GM23338 (cell line): ENCODE measurements at regions not wholly inside any gene's neighbourhood (a gene's known extent, or its start where the extent isn't known, plus 50 kb on each side); places are given as distances from the start of the nearest gene placed in this dataset.

ENCODE experiments used
- ATAC-seq: fragments of 200-7000 bp; cut with Tn5 transposase; 3 replicates; pipeline ENCODE4 v1.9.1; 2020
- DNase-seq: peaks from one replicate; pipeline ENCODE4 v3.0.0-alpha.2; 2015; ENCODE audit warnings: low spot score
- H2AFZ ChIP-seq: fragments of 200-600 bp; sonication (generic); 2 replicates; pipeline ENCODE4 v1.8.0; 2016; ENCODE audit warnings: antibody characterized with exemption, mild to moderate bottlenecking, moderate library complexity
- H3F3A ChIP-seq: fragments of 200-600 bp; sonication (generic); replicated peaks from 2 replicates; pipeline ENCODE4 v1.8.0; 2017; ENCODE audit warnings: antibody characterized with exemption, mixed run types, low read depth
- H3K27ac ChIP-seq: fragments of 200-600 bp; sonication (generic); 2 replicates; pipeline ENCODE4 v1.6.1; 2016; ENCODE audit warnings: low read depth
- H3K27me3 ChIP-seq: fragments of 200-600 bp; sonication (generic); 2 replicates; pipeline ENCODE4 v1.8.0; 2016; ENCODE audit warnings: mild to moderate bottlenecking, mixed run types, moderate library complexity; ENCODE audit not compliant: insufficient read depth
- H3K36me3 ChIP-seq: fragments of 200-600 bp; sonication (generic); 2 replicates; pipeline ENCODE4 v1.8.0; 2016; ENCODE audit warnings: mild to moderate bottlenecking; ENCODE audit not compliant: insufficient read depth
- H3K4me1 ChIP-seq: fragments of 200-600 bp; sonication (generic); 2 replicates; pipeline ENCODE4 v1.8.0; 2016; ENCODE audit warnings: mild to moderate bottlenecking, moderate library complexity; ENCODE audit not compliant: insufficient read depth
- H3K4me2 ChIP-seq: fragments of 200-600 bp; sonication (generic); 2 replicates; pipeline ENCODE4 v1.7.1; 2017; ENCODE audit warnings: mixed run types
- H3K4me3 ChIP-seq: fragments of 200-600 bp; sonication (generic); 2 replicates; pipeline ENCODE4 v1.6.1; 2016; ENCODE audit warnings: mixed run types
- H3K79me2 ChIP-seq: fragments of 200-600 bp; sonication (generic); replicated peaks from 2 replicates; pipeline ENCODE4 v1.8.0; 2017; ENCODE audit warnings: mild to moderate bottlenecking; ENCODE audit not compliant: insufficient read depth
- H3K9me2 ChIP-seq: fragments of 200-600 bp; sonication (generic); 2 replicates; pipeline ENCODE4 v1.8.0; 2017; ENCODE audit not compliant: insufficient read depth
- H4K20me1 ChIP-seq: fragments of 200-600 bp; sonication (generic); replicated peaks from 2 replicates; pipeline ENCODE4 v1.8.0; 2017; ENCODE audit warnings: mild to moderate bottlenecking; ENCODE audit not compliant: insufficient read depth
- H3K27ac Mint-ChIP-seq: 2 replicates; pipeline ENCODE4 v1.8.0; 2020; ENCODE audit warnings: inconsistent platforms, mild to moderate bottlenecking, moderate library complexity, mixed read lengths
- H3K27me3 Mint-ChIP-seq: 3 replicates; pipeline ENCODE4 v1.8.0; 2022; ENCODE audit warnings: low read depth, mild to moderate bottlenecking, moderate library complexity, mixed read lengths, inconsistent platforms; ENCODE audit not compliant: insufficient read depth, poor library complexity
- H3K36me3 Mint-ChIP-seq: 3 replicates; pipeline ENCODE4 v1.8.0; 2021; ENCODE audit warnings: low read depth, mild to moderate bottlenecking, inconsistent platforms, moderate library complexity, mixed read lengths
- H3K4me1 Mint-ChIP-seq: 3 replicates; pipeline ENCODE4 v1.8.0; 2020; ENCODE audit warnings: mild to moderate bottlenecking, inconsistent platforms, mixed read lengths
- H3K4me3 Mint-ChIP-seq: 3 replicates; pipeline ENCODE4 v1.8.0; 2021; ENCODE audit warnings: moderate library complexity, mild to moderate bottlenecking, inconsistent platforms, mixed read lengths
- H3K9me3 Mint-ChIP-seq: 3 replicates; pipeline ENCODE4 v1.8.0; 2020; ENCODE audit warnings: moderate library complexity, mild to moderate bottlenecking, inconsistent platforms, mixed read lengths
- CREB1 ChIP-seq: fragments of 250-450 bp; sonication (Bioruptor Pico); IDR thresholded peaks from 2 replicates; pipeline ENCODE4 v1.5.0; 2020; ENCODE audit warnings: low read depth, mild to moderate bottlenecking, moderate library complexity
- CTCF ChIP-seq, 2 experiments: fragments of 200-600 bp in 1 of 2; sonication (generic) in 1 of 2; conservative IDR thresholded peaks; 2 replicates each; pipeline versions ENCODE4 v1.5.1 to v1.6.1; 2016 to 2017; ENCODE audit warnings: antibody characterized with exemption in 2 of 2, low read depth in 2 of 2, mild to moderate bottlenecking in 2 of 2, moderate library complexity in 1 of 2
- ETS1 ChIP-seq: IDR thresholded peaks from 2 replicates; pipeline ENCODE4 v1.6.1; 2016; ENCODE audit warnings: antibody characterized with exemption
- EZH2 ChIP-seq: fragments of 200-600 bp; sonication (generic); IDR thresholded peaks from one replicate; pipeline ENCODE4 v1.8.0; 2017; ENCODE audit warnings: antibody characterized with exemption, mild to moderate bottlenecking, low read depth; ENCODE audit not compliant: unreplicated experiment
- EZH2phosphoT487 ChIP-seq: fragments of 200-600 bp; sonication (generic); IDR thresholded peaks from one replicate; pipeline ENCODE4 v1.8.1; 2018; ENCODE audit warnings: antibody characterized with exemption; ENCODE audit not compliant: unreplicated experiment
- JUNB ChIP-seq: IDR thresholded peaks from one replicate; pipeline ENCODE4 v1.6.1; 2016; ENCODE audit warnings: antibody characterized with exemption; ENCODE audit not compliant: unreplicated experiment
- NANOG ChIP-seq: IDR thresholded peaks from 2 replicates; pipeline ENCODE4 v1.6.1; 2016; ENCODE audit warnings: antibody characterized with exemption, borderline replicate concordance
- POLR2AphosphoS5 ChIP-seq: IDR thresholded peaks from 2 replicates; pipeline ENCODE4 v1.6.1; 2016; ENCODE audit warnings: antibody characterized with exemption, low read depth
- STAT1 ChIP-seq: IDR thresholded peaks from one replicate; pipeline ENCODE4 v1.6.1; 2016; ENCODE audit warnings: antibody characterized with exemption; ENCODE audit not compliant: unreplicated experiment
- ZNF114 ChIP-seq: fragments of 250-450 bp; sonication (Bioruptor Pico); IDR thresholded peaks from 2 replicates; pipeline ENCODE4 v1.5.0; 2020; ENCODE audit warnings: mild to moderate bottlenecking, moderate library complexity
- ZNF331 ChIP-seq: fragments of 250-450 bp; sonication (Bioruptor Pico); IDR thresholded peaks from 2 replicates; pipeline ENCODE4 v1.5.0; 2020; ENCODE audit warnings: low read depth, mild to moderate bottlenecking, moderate library complexity
- TF ChIP-seq, protein P1 (sequence below): IDR thresholded peaks from one replicate; pipeline ENCODE4 v1.6.1; 2018; ENCODE audit warnings: antibody characterized with exemption; ENCODE audit not compliant: unreplicated experiment
- TF ChIP-seq, protein P2 (sequence below): fragments of 250-450 bp; sonication (Bioruptor Pico); IDR thresholded peaks from 2 replicates; pipeline ENCODE4 v1.5.0; 2020; ENCODE audit warnings: mild to moderate bottlenecking, moderate library complexity

- TF ChIP-seq, protein P1, sequence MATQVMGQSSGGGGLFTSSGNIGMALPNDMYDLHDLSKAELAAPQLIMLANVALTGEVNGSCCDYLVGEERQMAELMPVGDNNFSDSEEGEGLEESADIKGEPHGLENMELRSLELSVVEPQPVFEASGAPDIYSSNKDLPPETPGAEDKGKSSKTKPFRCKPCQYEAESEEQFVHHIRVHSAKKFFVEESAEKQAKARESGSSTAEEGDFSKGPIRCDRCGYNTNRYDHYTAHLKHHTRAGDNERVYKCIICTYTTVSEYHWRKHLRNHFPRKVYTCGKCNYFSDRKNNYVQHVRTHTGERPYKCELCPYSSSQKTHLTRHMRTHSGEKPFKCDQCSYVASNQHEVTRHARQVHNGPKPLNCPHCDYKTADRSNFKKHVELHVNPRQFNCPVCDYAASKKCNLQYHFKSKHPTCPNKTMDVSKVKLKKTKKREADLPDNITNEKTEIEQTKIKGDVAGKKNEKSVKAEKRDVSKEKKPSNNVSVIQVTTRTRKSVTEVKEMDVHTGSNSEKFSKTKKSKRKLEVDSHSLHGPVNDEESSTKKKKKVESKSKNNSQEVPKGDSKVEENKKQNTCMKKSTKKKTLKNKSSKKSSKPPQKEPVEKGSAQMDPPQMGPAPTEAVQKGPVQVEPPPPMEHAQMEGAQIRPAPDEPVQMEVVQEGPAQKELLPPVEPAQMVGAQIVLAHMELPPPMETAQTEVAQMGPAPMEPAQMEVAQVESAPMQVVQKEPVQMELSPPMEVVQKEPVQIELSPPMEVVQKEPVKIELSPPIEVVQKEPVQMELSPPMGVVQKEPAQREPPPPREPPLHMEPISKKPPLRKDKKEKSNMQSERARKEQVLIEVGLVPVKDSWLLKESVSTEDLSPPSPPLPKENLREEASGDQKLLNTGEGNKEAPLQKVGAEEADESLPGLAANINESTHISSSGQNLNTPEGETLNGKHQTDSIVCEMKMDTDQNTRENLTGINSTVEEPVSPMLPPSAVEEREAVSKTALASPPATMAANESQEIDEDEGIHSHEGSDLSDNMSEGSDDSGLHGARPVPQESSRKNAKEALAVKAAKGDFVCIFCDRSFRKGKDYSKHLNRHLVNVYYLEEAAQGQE = no peak
- no peak for TF ChIP-seq POLR2AphosphoS5
- no peak for TF ChIP-seq ZNF331 (CRISPR knock-in tag)
- TF ChIP-seq STAT1 = no peak
- TF ChIP-seq EZH2 = no peak
- TF ChIP-seq, protein P2, sequence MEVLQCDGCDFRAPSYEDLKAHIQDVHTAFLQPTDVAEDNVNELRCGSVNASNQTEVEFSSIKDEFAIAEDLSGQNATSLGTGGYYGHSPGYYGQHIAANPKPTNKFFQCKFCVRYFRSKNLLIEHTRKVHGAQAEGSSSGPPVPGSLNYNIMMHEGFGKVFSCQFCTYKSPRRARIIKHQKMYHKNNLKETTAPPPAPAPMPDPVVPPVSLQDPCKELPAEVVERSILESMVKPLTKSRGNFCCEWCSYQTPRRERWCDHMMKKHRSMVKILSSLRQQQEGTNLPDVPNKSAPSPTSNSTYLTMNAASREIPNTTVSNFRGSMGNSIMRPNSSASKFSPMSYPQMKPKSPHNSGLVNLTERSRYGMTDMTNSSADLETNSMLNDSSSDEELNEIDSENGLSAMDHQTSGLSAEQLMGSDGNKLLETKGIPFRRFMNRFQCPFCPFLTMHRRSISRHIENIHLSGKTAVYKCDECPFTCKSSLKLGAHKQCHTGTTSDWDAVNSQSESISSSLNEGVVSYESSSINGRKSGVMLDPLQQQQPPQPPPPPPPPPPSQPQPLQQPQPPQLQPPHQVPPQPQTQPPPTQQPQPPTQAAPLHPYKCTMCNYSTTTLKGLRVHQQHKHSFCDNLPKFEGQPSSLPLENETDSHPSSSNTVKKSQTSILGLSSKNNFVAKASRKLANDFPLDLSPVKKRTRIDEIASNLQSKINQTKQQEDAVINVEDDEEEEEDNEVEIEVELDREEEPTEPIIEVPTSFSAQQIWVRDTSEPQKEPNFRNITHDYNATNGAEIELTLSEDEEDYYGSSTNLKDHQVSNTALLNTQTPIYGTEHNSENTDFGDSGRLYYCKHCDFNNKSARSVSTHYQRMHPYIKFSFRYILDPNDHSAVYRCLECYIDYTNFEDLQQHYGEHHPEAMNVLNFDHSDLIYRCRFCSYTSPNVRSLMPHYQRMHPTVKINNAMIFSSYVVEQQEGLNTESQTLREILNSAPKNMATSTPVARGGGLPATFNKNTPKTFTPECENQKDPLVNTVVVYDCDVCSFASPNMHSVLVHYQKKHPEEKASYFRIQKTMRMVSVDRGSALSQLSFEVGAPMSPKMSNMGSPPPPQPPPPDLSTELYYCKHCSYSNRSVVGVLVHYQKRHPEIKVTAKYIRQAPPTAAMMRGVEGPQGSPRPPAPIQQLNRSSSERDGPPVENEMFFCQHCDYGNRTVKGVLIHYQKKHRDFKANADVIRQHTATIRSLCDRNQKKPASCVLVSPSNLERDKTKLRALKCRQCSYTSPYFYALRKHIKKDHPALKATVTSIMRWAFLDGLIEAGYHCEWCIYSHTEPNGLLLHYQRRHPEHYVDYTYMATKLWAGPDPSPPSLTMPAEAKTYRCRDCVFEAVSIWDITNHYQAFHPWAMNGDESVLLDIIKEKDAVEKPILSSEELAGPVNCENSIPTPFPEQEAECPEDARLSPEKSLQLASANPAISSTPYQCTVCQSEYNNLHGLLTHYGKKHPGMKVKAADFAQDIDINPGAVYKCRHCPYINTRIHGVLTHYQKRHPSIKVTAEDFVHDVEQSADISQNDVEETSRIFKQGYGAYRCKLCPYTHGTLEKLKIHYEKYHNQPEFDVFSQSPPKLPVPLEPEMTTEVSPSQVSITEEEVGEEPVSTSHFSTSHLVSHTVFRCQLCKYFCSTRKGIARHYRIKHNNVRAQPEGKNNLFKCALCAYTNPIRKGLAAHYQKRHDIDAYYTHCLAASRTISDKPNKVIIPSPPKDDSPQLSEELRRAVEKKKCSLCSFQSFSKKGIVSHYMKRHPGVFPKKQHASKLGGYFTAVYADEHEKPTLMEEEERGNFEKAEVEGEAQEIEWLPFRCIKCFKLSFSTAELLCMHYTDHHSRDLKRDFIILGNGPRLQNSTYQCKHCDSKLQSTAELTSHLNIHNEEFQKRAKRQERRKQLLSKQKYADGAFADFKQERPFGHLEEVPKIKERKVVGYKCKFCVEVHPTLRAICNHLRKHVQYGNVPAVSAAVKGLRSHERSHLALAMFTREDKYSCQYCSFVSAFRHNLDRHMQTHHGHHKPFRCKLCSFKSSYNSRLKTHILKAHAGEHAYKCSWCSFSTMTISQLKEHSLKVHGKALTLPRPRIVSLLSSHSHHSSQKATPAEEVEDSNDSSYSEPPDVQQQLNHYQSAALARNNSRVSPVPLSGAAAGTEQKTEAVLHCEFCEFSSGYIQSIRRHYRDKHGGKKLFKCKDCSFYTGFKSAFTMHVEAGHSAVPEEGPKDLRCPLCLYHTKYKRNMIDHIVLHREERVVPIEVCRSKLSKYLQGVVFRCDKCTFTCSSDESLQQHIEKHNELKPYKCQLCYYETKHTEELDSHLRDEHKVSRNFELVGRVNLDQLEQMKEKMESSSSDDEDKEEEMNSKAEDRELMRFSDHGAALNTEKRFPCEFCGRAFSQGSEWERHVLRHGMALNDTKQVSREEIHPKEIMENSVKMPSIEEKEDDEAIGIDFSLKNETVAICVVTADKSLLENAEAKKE (CRISPR knock-in tag) = no peak
- TF ChIP-seq JUNB = no peak
- TF ChIP-seq ZNF114 = no peak
- TF ChIP-seq ETS1 = no peak
- TF ChIP-seq NANOG = no peak
- no peak for TF ChIP-seq CREB1 (CRISPR knock-in tag)
- TF ChIP-seq EZH2phosphoT487 = no peak
- no peak for TF ChIP-seq CTCF (conservative IDR thresholded peaks at IDR 0.05; ENCODE audit: low read depth in 2 of 2)
- peaks cover 15% of the 10 kb centered on the region for H3K27me3 Mint-ChIP-seq
- Histone ChIP-seq H4K20me1 (no peaks in the 10 kb centered on the region), H3K27ac (no peak overlapping the region), H3K4me2 (no peak overlapping the region), H3K4me3 (no peak overlapping the region), H3K36me3 (no peaks in the 10 kb centered on the region), H3F3A (no peaks in the 10 kb centered on the region), H3K4me1 (no peaks in the 10 kb centered on the region), H2AFZ (peak overlapping the region; percentile 32; the same call in 1 of the 2 replicates), H3K27me3 (no peaks in the 10 kb centered on the region), H3K79me2 (no peaks in the 10 kb centered on the region), H3K9me2 (no peaks in the 10 kb centered on the region)
- no peak overlapping the region for H3K27ac Mint-ChIP-seq
- H3K4me1 Mint-ChIP-seq = peaks cover 3% of the 10 kb centered on the region; the same call in 2 of the 3 replicates
- H3K9me3 Mint-ChIP-seq = no peaks in the 10 kb centered on the region
- no peak for ATAC-seq
- H3K36me3 Mint-ChIP-seq = no peaks in the 10 kb centered on the region
- no peak overlapping the region for H3K4me3 Mint-ChIP-seq
- no peak for DNase-seq
Observed at GRCh38 chr4:1539859-1540600, 133.8 kb upstream of the NKX1-1 start.
